ENCODE measurements at regions not wholly inside any gene's neighbourhood (a gene's known extent, or its start where the extent isn't known, plus 50 kb on each side); places are given as distances from the start of the nearest gene placed in this dataset.
A peak's percentile ranks its signal among the peaks of the same experiment; 100 is the strongest.

DNA sequence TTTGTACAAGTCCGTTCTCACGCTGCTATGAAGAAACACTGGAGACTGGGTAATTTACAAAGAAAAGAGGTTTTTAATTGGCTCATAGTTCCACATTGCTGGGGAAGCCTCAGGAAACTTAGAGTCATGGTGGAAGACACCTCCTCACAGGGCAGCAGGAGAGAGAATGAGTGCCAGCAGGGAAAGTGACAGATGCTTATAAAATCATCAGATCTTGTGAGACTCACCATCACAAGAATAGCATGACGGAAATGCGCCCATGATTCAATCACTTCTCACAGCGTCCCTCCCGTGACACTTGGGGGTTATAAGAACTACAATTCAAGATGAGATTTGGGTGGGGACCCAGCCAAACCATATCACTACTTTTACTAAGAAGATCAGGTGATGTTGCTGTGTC is 285.8 kb downstream of the TMX3 start:
- no peak overlapping the region for H3K4me3 ChIP-seq (ENCODE audit: low read depth, low read length)
- DNase-seq (ENCODE audit: low read depth), result no peak
- in situ Hi-C loops (cut with HindIII; ENCODE audit: low sequenced_read_pairs), result no loop called here
- TF ChIP-seq, protein P1, sequence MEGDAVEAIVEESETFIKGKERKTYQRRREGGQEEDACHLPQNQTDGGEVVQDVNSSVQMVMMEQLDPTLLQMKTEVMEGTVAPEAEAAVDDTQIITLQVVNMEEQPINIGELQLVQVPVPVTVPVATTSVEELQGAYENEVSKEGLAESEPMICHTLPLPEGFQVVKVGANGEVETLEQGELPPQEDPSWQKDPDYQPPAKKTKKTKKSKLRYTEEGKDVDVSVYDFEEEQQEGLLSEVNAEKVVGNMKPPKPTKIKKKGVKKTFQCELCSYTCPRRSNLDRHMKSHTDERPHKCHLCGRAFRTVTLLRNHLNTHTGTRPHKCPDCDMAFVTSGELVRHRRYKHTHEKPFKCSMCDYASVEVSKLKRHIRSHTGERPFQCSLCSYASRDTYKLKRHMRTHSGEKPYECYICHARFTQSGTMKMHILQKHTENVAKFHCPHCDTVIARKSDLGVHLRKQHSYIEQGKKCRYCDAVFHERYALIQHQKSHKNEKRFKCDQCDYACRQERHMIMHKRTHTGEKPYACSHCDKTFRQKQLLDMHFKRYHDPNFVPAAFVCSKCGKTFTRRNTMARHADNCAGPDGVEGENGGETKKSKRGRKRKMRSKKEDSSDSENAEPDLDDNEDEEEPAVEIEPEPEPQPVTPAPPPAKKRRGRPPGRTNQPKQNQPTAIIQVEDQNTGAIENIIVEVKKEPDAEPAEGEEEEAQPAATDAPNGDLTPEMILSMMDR (IDR thresholded peaks at IDR 0.05; ENCODE audit: low read depth, low read length, missing control alignments), result no peak

DNA sequence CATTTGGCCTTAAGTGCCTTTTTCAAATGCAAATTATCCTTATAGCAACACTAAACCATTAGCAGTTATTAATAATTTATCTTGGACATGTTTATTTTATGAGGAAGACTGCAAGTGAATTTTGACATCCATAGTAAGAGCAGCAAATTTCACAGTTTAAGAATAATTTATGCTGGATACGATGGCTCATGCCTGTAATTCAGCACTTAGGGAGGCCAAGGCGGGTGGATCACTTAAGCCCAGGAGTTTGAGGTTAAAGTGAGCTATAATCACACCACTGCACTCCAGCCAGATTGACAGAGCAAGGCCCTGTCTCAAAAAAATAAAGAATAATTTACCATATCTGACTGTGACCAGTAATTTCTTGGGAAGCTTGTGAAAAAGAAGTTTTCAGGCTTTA is 286.2 kb downstream of the TMX3 start:
- no peak for DNase-seq (ENCODE audit: low read depth)
- H3K4me3 ChIP-seq (ENCODE audit: low read depth, low read length), result no peak overlapping the region
- TF ChIP-seq, protein P1 (IDR thresholded peaks at IDR 0.05; ENCODE audit: low read depth, low read length, missing control alignments), result no peak
- in situ Hi-C loops (cut with HindIII; ENCODE audit: low sequenced_read_pairs), result no loop called here

- no peak overlapping the region for H3K4me3 ChIP-seq (ENCODE audit: low read depth, low read length)
- TF ChIP-seq, protein P1 (IDR thresholded peaks at IDR 0.05; ENCODE audit: low read depth, low read length, missing control alignments), result no peak
- in situ Hi-C loops (cut with HindIII; ENCODE audit: low sequenced_read_pairs), result no loop called here
- DNase-seq (ENCODE audit: low read depth), result peak; percentile 70
Observed at GRCh38 chr18:68427951-68428401, 286.9 kb downstream of the TMX3 start.

DNA sequence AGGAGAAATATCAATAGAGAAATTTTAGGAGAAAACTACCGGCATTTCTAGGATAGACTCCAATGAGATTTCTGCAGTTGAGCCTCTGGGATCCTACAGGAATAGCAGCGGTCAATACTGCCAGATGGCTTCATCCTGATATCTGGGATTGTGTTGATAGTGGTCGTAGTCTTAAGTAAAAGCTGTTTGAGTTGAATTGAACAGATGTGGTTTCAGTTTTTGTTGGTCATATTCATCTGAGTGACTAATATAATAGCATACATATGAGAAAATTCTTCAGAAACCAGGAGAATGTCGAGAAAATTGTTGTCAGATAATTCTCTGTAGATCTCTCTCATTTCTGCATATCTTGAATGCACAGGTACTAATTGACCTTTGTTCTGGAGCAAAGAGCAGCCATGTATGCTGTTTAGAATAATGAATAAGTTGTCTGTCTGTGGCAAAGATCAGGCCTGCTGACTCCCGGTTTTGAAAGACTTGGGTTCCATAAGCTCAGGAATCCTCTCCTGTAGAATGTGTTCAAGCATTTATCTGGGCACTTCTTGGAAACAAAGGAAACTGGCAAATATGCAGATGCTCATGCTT is 288.1 kb downstream of the TMX3 start:
- in situ Hi-C loops (cut with HindIII; ENCODE audit: low sequenced_read_pairs), result no loop called here
- no peak for DNase-seq (ENCODE audit: low read depth)
- TF ChIP-seq, protein P1 (IDR thresholded peaks at IDR 0.05; ENCODE audit: low read depth, low read length, missing control alignments), result no peak
- no peak overlapping the region for H3K4me3 ChIP-seq (ENCODE audit: low read depth, low read length)

- TF ChIP-seq, protein P1 (IDR thresholded peaks at IDR 0.05; ENCODE audit: low read depth, low read length, missing control alignments), result no peak
- DNase-seq (ENCODE audit: low read depth), result no peak
- H3K4me3 ChIP-seq (ENCODE audit: low read depth, low read length), result no peak overlapping the region
- in situ Hi-C loops (cut with HindIII; ENCODE audit: low sequenced_read_pairs), result no loop called here
Observed at GRCh38 chr18:68418881-68419280, 296.0 kb downstream of the TMX3 start.

- TF ChIP-seq, protein P1 (IDR thresholded peaks at IDR 0.05; ENCODE audit: low read depth, low read length, missing control alignments), result no peak
- DNase-seq (ENCODE audit: low read depth), result no peak
Observed at GRCh38 chr18:68418226-68418868, 296.6 kb downstream of the TMX3 start.

More at GRCh38 chr18:68418226-68418868, 296.6 kb downstream of the TMX3 start:
- in situ Hi-C loops (cut with HindIII; ENCODE audit: low sequenced_read_pairs), result no loop called here
- no peak overlapping the region for H3K4me3 ChIP-seq (ENCODE audit: low read depth, low read length)

Data from astrocyte of the cerebellum (primary cell).